GM19238 (cell line): ENCODE measurements at regions not wholly inside any gene's neighbourhood (a gene's known extent, or its start where the extent isn't known, plus 50 kb on each side); places are given as distances from the start of the nearest gene placed in this dataset.

Source experiments
- DNase-seq: peaks from one replicate; pipeline ENCODE4 v3.0.0; 2011; ENCODE audit warnings: low spot score; ENCODE audit not compliant: insufficient read length

GRCh38 chr20:39132093-39132492, 169.9 kb downstream of the DHX35 start:
- no peak for DNase-seq

GRCh38 chr20:39130627-39131026, 168.5 kb downstream of the DHX35 start:
- no peak for DNase-seq

- no peak for DNase-seq
Observed at GRCh38 chr20:39129523-39129922, 167.4 kb downstream of the DHX35 start.

GRCh38 chr20:39124064-39124463, 161.9 kb downstream of the DHX35 start:
- no peak for DNase-seq

- no peak for DNase-seq
Observed at GRCh38 chr20:39123185-39123557, 161.0 kb downstream of the DHX35 start.

GRCh38 chr20:39117491-39117890, 155.3 kb downstream of the DHX35 start:
- no peak for DNase-seq

- DNase-seq = no peak
Observed at GRCh38 chr20:39116020-39116419, 153.9 kb downstream of the DHX35 start.

GRCh38 chr20:39112178-39112743, 150.1 kb downstream of the DHX35 start:
- peak; percentile 54 for DNase-seq

- no peak for DNase-seq
Observed at GRCh38 chr20:39111359-39112177, 149.4 kb downstream of the DHX35 start.

- no peak for DNase-seq
Observed at GRCh38 chr20:39110819-39111136, 148.6 kb downstream of the DHX35 start.

GRCh38 chr20:39109933-39110818, 148.0 kb downstream of the DHX35 start:
- no peak for DNase-seq

- DNase-seq = no peak
Observed at GRCh38 chr20:39108746-39109145, 146.6 kb downstream of the DHX35 start.

- no peak for DNase-seq
Observed at GRCh38 chr20:39107741-39108140, 145.6 kb downstream of the DHX35 start.

GRCh38 chr20:39106791-39107190, 144.6 kb downstream of the DHX35 start:
- no peak for DNase-seq

GRCh38 chr20:39105551-39105950, 143.4 kb downstream of the DHX35 start:
- no peak for DNase-seq

- DNase-seq = no peak
Observed at GRCh38 chr20:39103732-39104131, 141.6 kb downstream of the DHX35 start.

- DNase-seq = no peak
Observed at GRCh38 chr20:39103305-39103704, 141.2 kb downstream of the DHX35 start.

- no peak for DNase-seq
Observed at GRCh38 chr20:39101895-39102294, 139.8 kb downstream of the DHX35 start.

- DNase-seq = no peak
Observed at GRCh38 chr20:39100691-39101090, 138.5 kb downstream of the DHX35 start.

GRCh38 chr20:39097889-39098288, 135.7 kb downstream of the DHX35 start:
- no peak for DNase-seq

GRCh38 chr20:39095870-39096269, 133.7 kb downstream of the DHX35 start:
- no peak for DNase-seq

- no peak for DNase-seq
Observed at GRCh38 chr20:39094391-39094790, 132.2 kb downstream of the DHX35 start.
